ENCODE measurements at regions not wholly inside any gene's neighbourhood (a gene's known extent, or its start where the extent isn't known, plus 50 kb on each side); places are given as distances from the start of the nearest gene placed in this dataset.

DNA sequence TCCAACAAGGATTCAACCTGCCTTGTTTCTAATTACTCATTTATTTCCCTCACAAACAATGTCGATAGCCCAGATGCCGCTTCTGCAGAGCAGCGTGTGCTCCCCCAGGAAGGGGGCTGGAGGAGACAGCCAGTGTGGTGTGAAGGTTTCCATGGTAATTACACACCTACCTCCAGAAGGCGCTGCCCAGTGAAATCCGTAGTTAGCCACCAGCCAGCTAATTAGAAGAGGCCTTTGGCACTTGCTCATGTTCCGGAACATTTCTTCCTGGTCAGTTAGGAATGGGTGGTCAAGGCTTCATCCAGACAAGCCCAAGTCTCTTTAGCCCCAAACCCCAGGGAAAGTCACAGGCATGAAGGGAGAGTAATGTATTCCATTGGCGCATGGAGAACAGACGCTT, 342.5 kb upstream of the C16orf82 start:
- no peak for DNase-seq (ENCODE audit: low read depth)
- Histone ChIP-seq H3K4me3 (ENCODE audit: low read length) (no peak overlapping the region), H3K27me3 (replicated peaks; ENCODE audit: control insufficient read depth, insufficient read depth, low read length) (peaks cover 4% of the 10 kb centered on the region), H3K9me3 (ENCODE audit: control insufficient read depth, low read length) (no peaks in the 10 kb centered on the region), H3K9ac (ENCODE audit: low read length) (no peak overlapping the region), H3K36me3 (ENCODE audit: control insufficient read depth, insufficient read depth, low read length, severe bottlenecking) (no peaks in the 10 kb centered on the region), H3K4me1 (ENCODE audit: control insufficient read depth, insufficient read depth, low read length) (no peaks in the 10 kb centered on the region)

DNA sequence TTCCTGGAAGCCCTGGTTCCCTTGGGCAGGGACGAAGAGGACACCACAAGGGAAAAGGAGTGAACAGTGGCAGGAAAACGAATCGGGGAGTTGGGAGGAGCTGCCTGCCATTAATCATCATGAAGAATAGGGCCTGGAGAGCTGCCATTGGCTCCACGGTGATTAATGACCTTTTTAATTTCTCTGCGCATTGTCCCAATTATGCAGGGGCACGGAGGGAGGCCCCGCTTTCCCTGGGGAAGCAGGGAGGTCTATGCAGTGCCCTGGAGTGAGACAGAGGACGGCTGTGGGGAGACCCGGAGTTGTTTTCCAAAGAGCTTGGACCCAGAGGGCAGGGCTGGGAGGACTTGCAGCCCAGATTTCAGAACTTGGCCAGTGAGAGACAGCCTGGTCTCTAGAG, 338.9 kb upstream of the C16orf82 start:
- DNase-seq (ENCODE audit: low read depth), result no peak

DNA sequence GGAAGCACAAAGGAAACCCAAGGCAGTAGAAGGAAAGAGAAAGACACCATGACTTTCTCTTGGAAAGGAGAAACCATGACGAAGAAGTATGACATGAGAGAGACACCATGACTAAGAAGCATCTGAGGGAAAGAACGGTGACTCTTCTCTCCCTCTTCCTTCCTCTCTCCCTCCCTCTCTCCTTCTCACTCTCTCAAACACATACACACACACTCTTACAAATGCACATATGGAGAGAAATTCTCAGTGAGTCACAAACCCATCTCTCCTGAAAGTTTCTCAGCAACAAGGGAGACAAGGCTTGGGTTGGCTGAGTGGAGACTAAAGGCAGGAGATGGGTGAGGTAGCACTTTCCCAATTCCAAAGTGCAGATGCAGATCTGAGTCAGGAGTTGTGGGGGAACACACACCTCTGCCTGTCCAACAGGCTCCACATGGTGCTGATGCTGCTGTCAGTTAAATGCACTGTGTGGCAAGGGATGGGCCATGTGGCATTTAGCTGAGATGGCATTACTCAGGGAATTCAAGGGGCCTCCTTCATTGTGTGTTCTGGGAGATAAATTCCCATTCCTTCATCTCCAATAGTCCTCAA, 336.7 kb upstream of the C16orf82 start:
- no peak overlapping the region for H3K4me3 ChIP-seq (ENCODE audit: low read length)
- DNase-seq (ENCODE audit: low read depth), result no peak
- H3K36me3 ChIP-seq (ENCODE audit: control insufficient read depth, insufficient read depth, low read length, severe bottlenecking), result no peaks in the 10 kb centered on the region
- H3K9me3 ChIP-seq (ENCODE audit: control insufficient read depth, low read length), result no peaks in the 10 kb centered on the region
- H3K4me1 ChIP-seq (ENCODE audit: control insufficient read depth, insufficient read depth, low read length), result no peaks in the 10 kb centered on the region
- peaks cover 4% of the 10 kb centered on the region for H3K27me3 ChIP-seq (replicated peaks; ENCODE audit: control insufficient read depth, insufficient read depth, low read length)
- no peak overlapping the region for H3K9ac ChIP-seq (ENCODE audit: low read length)

More for the DNA sequence above, 338.9 kb upstream of the C16orf82 start:
- H3K4me1 ChIP-seq (ENCODE audit: control insufficient read depth, insufficient read depth, low read length), result no peaks in the 10 kb centered on the region
- H3K9me3 ChIP-seq (ENCODE audit: control insufficient read depth, low read length), result no peaks in the 10 kb centered on the region
- H3K27me3 ChIP-seq (replicated peaks; ENCODE audit: control insufficient read depth, insufficient read depth, low read length), result peaks cover 4% of the 10 kb centered on the region
- H3K36me3 ChIP-seq (ENCODE audit: control insufficient read depth, insufficient read depth, low read length, severe bottlenecking), result no peaks in the 10 kb centered on the region
- H3K4me3 ChIP-seq (ENCODE audit: low read length), result no peak overlapping the region
- no peak overlapping the region for H3K9ac ChIP-seq (ENCODE audit: low read length)

DNA sequence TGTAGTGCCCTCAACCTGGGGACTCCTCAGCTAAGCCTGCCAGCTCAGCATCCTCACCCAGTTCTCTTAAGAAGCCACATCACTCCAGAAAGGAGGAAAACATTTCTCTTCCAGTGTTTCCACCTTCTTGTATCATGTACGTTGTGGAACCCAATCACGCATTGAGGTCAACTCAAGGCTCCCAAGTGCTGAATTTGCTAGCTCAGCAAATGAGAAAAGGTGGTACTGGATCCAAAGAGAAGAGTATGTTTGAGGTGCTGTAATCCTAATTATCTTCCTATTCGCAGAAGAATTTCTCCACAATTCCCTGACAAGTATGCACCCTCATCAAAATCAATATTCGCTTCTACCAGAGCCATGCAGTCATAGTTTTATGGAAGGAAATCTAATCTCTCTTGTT, 335.0 kb upstream of the C16orf82 start:
- no peaks in the 10 kb centered on the region for H3K36me3 ChIP-seq (ENCODE audit: control insufficient read depth, insufficient read depth, low read length, severe bottlenecking)
- H3K4me1 ChIP-seq (ENCODE audit: control insufficient read depth, insufficient read depth, low read length), result no peaks in the 10 kb centered on the region
- no peaks in the 10 kb centered on the region for H3K27me3 ChIP-seq (replicated peaks; ENCODE audit: control insufficient read depth, insufficient read depth, low read length)
- no peak for DNase-seq (ENCODE audit: low read depth)
- no peak overlapping the region for H3K4me3 ChIP-seq (ENCODE audit: low read length)
- no peak overlapping the region for H3K9ac ChIP-seq (ENCODE audit: low read length)
- H3K9me3 ChIP-seq (ENCODE audit: control insufficient read depth, low read length), result no peaks in the 10 kb centered on the region

DNA sequence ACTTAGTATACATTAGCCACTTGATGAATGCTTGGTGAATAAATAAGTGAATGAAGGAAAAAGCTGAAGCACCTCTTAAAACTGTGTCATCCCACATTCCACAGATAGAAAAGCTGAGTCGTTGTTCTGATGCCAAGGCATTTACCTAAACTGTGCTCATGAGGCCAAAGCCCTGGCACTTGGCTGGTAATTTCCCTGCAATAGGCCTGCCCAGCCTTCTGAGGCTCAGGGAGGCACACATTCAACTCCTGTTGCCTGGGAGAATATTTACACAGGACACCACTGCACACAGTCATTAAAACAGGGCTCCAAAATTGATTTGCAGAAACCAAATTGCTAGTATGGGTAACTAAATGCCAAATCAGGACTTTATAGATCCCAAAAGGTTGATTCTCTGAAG, 333.0 kb upstream of the C16orf82 start:
- Histone ChIP-seq H3K9me3 (ENCODE audit: control insufficient read depth, low read length) (no peaks in the 10 kb centered on the region), H3K36me3 (ENCODE audit: control insufficient read depth, insufficient read depth, low read length, severe bottlenecking) (no peaks in the 10 kb centered on the region), H3K4me1 (ENCODE audit: control insufficient read depth, insufficient read depth, low read length) (no peaks in the 10 kb centered on the region), H3K27me3 (replicated peaks; ENCODE audit: control insufficient read depth, insufficient read depth, low read length) (no peaks in the 10 kb centered on the region), H3K9ac (ENCODE audit: low read length) (no peak overlapping the region), H3K4me3 (ENCODE audit: low read length) (no peak overlapping the region)
- DNase-seq (ENCODE audit: low read depth), result no peak

GRCh38 chr16:26735521-26735920, 331.2 kb upstream of the C16orf82 start:
- H3K36me3 ChIP-seq (ENCODE audit: control insufficient read depth, insufficient read depth, low read length, severe bottlenecking), result no peaks in the 10 kb centered on the region
- no peaks in the 10 kb centered on the region for H3K4me1 ChIP-seq (ENCODE audit: control insufficient read depth, insufficient read depth, low read length)
- H3K9me3 ChIP-seq (ENCODE audit: control insufficient read depth, low read length), result no peaks in the 10 kb centered on the region
- peaks cover 2% of the 10 kb centered on the region for H3K27me3 ChIP-seq (replicated peaks; ENCODE audit: control insufficient read depth, insufficient read depth, low read length)
- H3K9ac ChIP-seq (ENCODE audit: low read length), result no peak overlapping the region
- no peak overlapping the region for H3K4me3 ChIP-seq (ENCODE audit: low read length)
- DNase-seq (ENCODE audit: low read depth), result no peak

- Histone ChIP-seq H3K36me3 (ENCODE audit: control insufficient read depth, insufficient read depth, low read length, severe bottlenecking) (no peaks in the 10 kb centered on the region), H3K9ac (ENCODE audit: low read length) (no peak overlapping the region), H3K4me1 (ENCODE audit: control insufficient read depth, insufficient read depth, low read length) (no peaks in the 10 kb centered on the region), H3K9me3 (ENCODE audit: control insufficient read depth, low read length) (no peaks in the 10 kb centered on the region), H3K27me3 (replicated peaks; ENCODE audit: control insufficient read depth, insufficient read depth, low read length) (peaks cover 2% of the 10 kb centered on the region), H3K4me3 (ENCODE audit: low read length) (no peak overlapping the region)
- DNase-seq (ENCODE audit: low read depth), result no peak
These were observed 330.6 kb upstream of the C16orf82 start for GRCh38 chr16:26736084-26736483.

DNA sequence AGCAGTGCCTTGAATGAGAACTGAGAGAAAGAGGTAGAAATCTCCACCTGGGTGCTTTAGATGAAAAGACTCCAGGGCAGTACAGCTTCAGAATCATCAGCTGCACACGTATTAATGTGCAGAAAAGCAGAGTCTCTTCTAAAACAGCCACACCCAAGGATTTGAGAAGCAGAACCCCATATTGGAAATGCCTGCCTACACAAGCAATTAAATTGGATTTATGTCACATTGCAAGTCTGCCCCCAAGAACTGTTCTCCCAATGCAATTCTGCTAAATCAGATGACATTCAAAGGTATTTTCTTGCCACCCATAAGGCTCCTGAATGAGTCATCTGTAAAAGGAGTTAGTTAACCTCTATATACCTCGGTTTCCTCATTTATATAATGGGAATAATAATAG, 326.0 kb upstream of the C16orf82 start:
- Histone ChIP-seq H3K4me1 (ENCODE audit: control insufficient read depth, insufficient read depth, low read length) (no peaks in the 10 kb centered on the region), H3K9me3 (ENCODE audit: control insufficient read depth, low read length) (no peaks in the 10 kb centered on the region), H3K27me3 (replicated peaks; ENCODE audit: control insufficient read depth, insufficient read depth, low read length) (peaks cover 2% of the 10 kb centered on the region), H3K9ac (ENCODE audit: low read length) (no peak overlapping the region), H3K4me3 (ENCODE audit: low read length) (no peak overlapping the region), H3K36me3 (ENCODE audit: control insufficient read depth, insufficient read depth, low read length, severe bottlenecking) (no peaks in the 10 kb centered on the region)
- DNase-seq (ENCODE audit: low read depth), result no peak

- Histone ChIP-seq H3K9me3 (ENCODE audit: control insufficient read depth, low read length) (no peaks in the 10 kb centered on the region), H3K36me3 (ENCODE audit: control insufficient read depth, insufficient read depth, low read length, severe bottlenecking) (no peaks in the 10 kb centered on the region), H3K4me3 (ENCODE audit: low read length) (no peak overlapping the region)
These were observed 324.7 kb upstream of the C16orf82 start for GRCh38 chr16:26742040-26742439.

GRCh38 chr16:26744430-26744829, 322.3 kb upstream of the C16orf82 start:
- Histone ChIP-seq H3K36me3 (ENCODE audit: control insufficient read depth, insufficient read depth, low read length, severe bottlenecking) (no peaks in the 10 kb centered on the region), H3K9ac (ENCODE audit: low read length) (no peak overlapping the region), H3K9me3 (ENCODE audit: control insufficient read depth, low read length) (no peaks in the 10 kb centered on the region), H3K27me3 (replicated peaks; ENCODE audit: control insufficient read depth, insufficient read depth, low read length) (peaks cover 2% of the 10 kb centered on the region), H3K4me1 (ENCODE audit: control insufficient read depth, insufficient read depth, low read length) (no peaks in the 10 kb centered on the region), H3K4me3 (ENCODE audit: low read length) (no peak overlapping the region)
- no peak for DNase-seq (ENCODE audit: low read depth)

More at GRCh38 chr16:26742040-26742439, 324.7 kb upstream of the C16orf82 start:
- DNase-seq (ENCODE audit: low read depth), result no peak
- Histone ChIP-seq H3K27me3 (replicated peaks; ENCODE audit: control insufficient read depth, insufficient read depth, low read length) (peaks cover 2% of the 10 kb centered on the region), H3K4me1 (ENCODE audit: control insufficient read depth, insufficient read depth, low read length) (no peaks in the 10 kb centered on the region), H3K9ac (ENCODE audit: low read length) (no peak overlapping the region)

- no peaks in the 10 kb centered on the region for H3K27me3 ChIP-seq (replicated peaks; ENCODE audit: control insufficient read depth, insufficient read depth, low read length)
- H3K4me3 ChIP-seq (ENCODE audit: low read length), result no peak overlapping the region
- no peak for DNase-seq (ENCODE audit: low read depth)
These were observed 319.0 kb upstream of the C16orf82 start for GRCh38 chr16:26747760-26748159.

DNA sequence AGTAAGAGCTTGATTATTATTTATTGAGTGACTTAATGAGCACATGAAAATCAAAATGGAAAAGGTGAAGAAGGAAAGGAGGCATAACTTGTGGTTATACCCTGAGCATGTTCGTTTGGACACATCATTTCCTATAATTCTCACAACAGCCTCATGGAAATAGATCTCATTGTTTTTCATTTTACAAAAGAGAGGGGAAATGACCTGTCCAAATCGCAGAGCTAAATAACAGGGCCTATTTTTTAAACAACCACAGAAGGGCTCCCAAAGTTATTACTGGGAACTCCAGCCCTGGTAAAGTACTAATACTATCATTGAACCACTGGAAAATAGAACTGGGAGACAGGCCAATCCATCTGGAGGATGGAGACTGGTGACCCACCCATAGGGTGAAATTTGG, 317.7 kb upstream of the C16orf82 start:
- H3K27me3 ChIP-seq (replicated peaks; ENCODE audit: control insufficient read depth, insufficient read depth, low read length), result no peaks in the 10 kb centered on the region
- H3K4me1 ChIP-seq (ENCODE audit: control insufficient read depth, insufficient read depth, low read length), result no peaks in the 10 kb centered on the region
- no peaks in the 10 kb centered on the region for H3K9me3 ChIP-seq (ENCODE audit: control insufficient read depth, low read length)
- DNase-seq (ENCODE audit: low read depth), result no peak
- no peak overlapping the region for H3K4me3 ChIP-seq (ENCODE audit: low read length)
- no peak overlapping the region for H3K9ac ChIP-seq (ENCODE audit: low read length)
- no peaks in the 10 kb centered on the region for H3K36me3 ChIP-seq (ENCODE audit: control insufficient read depth, insufficient read depth, low read length, severe bottlenecking)

More at GRCh38 chr16:26747760-26748159, 319.0 kb upstream of the C16orf82 start:
- H3K9ac ChIP-seq (ENCODE audit: low read length), result no peak overlapping the region
- no peaks in the 10 kb centered on the region for H3K4me1 ChIP-seq (ENCODE audit: control insufficient read depth, insufficient read depth, low read length)
- no peaks in the 10 kb centered on the region for H3K36me3 ChIP-seq (ENCODE audit: control insufficient read depth, insufficient read depth, low read length, severe bottlenecking)
- H3K9me3 ChIP-seq (ENCODE audit: control insufficient read depth, low read length), result no peaks in the 10 kb centered on the region

Data from adipocyte (in vitro differentiated cells).